PC-3 (cell line): ENCODE measurements at regions not wholly inside any gene's neighbourhood (a gene's known extent, or its start where the extent isn't known, plus 50 kb on each side); places are given as distances from the start of the nearest gene placed in this dataset.
A peak's percentile ranks its signal among the peaks of the same experiment; 100 is the strongest.

Source experiments
- ATAC-seq: fragments of 200-7000 bp; cut with Tn5 transposase; 2 replicates; pipeline ENCODE4 v1.9.1; 2020; ENCODE audit warnings: mild to moderate bottlenecking, moderate library complexity
- BruUV-seq: library from RNA; stranded (reverse); fragments of 400-500 nt; replicated peaks from 2 replicates; lab custom pipeline; 2021; lab: Mats Ljungman, UMichigan
- CTCF ChIA-PET: fragments of 300-600 bp; sonication (Branson Sonifier 250); formaldehyde crosslinking; loops from one replicate; lab custom pipeline; 2022; ENCODE audit warnings: antibody characterized with exemption; lab: Charles Lee
- POLR2A ChIA-PET: fragments of 300-600 bp; sonication (Branson Sonifier 250); formaldehyde crosslinking; loops from one replicate; lab custom pipeline; 2022; ENCODE audit warnings: antibody characterized with exemption; ENCODE audit not compliant: unreplicated experiment; lab: Charles Lee
- DNase-seq: peaks from one replicate; pipeline ENCODE4 v3.0.0-alpha.2; 2015
- H2AFZ ChIP-seq: fragments of 300-600 bp; sonication (generic); 2 replicates; pipeline ENCODE4 v1.6.0; 2016; ENCODE audit warnings: antibody characterized with exemption, low read length
- H3F3A ChIP-seq: fragments of 300-600 bp; sonication (generic); one replicate; pipeline ENCODE4 v1.6.0; 2017; ENCODE audit warnings: antibody characterized with exemption, low read length, control low read depth, mild to moderate bottlenecking; ENCODE audit not compliant: unreplicated experiment
- H3K27ac ChIP-seq: fragments of 300-600 bp; sonication (generic); 2 replicates; pipeline ENCODE4 v1.5.1; 2016; ENCODE audit warnings: mild to moderate bottlenecking, low read length
- H3K27me3 ChIP-seq: fragments of 300-600 bp; sonication (generic); 2 replicates; pipeline ENCODE4 v1.6.1; 2016; ENCODE audit warnings: low read length, mixed read lengths
- H3K36me3 ChIP-seq: fragments of 300-600 bp; sonication (generic); 2 replicates; pipeline ENCODE4 v1.6.1; 2016; ENCODE audit warnings: low read depth, mixed run types, low read length, mixed read lengths
- H3K4me1 ChIP-seq: fragments of 300-600 bp; sonication (generic); 2 replicates; pipeline ENCODE4 v1.5.1; 2016; ENCODE audit warnings: low read length; ENCODE audit not compliant: insufficient read depth
- H3K4me2 ChIP-seq: fragments of 300-600 bp; sonication (generic); 2 replicates; pipeline ENCODE4 v1.6.0; 2016; ENCODE audit warnings: low read length
- H3K4me3 ChIP-seq: fragments of 300-600 bp; sonication (generic); 2 replicates; pipeline ENCODE4 v1.5.1; 2016; ENCODE audit warnings: mild to moderate bottlenecking, low read length, mixed read lengths
- H3K79me2 ChIP-seq: fragments of 300-600 bp; sonication (generic); 2 replicates; pipeline ENCODE4 v1.6.1; 2017; ENCODE audit warnings: low read length, mixed read lengths
- H3K9ac ChIP-seq: fragments of 300-600 bp; sonication (generic); 2 replicates; pipeline ENCODE4 v1.6.0; 2016; ENCODE audit warnings: mild to moderate bottlenecking, low read length
- H3K9me2 ChIP-seq: fragments of 300-600 bp; sonication (generic); replicated peaks from 2 replicates; pipeline ENCODE4 v1.6.1; 2016; ENCODE audit warnings: mixed run types, low read length, mixed read lengths
- H3K9me3 ChIP-seq: fragments of 300-600 bp; sonication (generic); 2 replicates; pipeline ENCODE4 v1.6.1; 2016; ENCODE audit warnings: low read length, mixed read lengths
- H4K20me1 ChIP-seq: fragments of 300-600 bp; sonication (generic); 2 replicates; pipeline ENCODE4 v1.6.1; 2016; ENCODE audit warnings: low read length, mixed read lengths
- CTCF ChIP-seq: fragments of 300-600 bp; sonication (generic); conservative IDR thresholded peaks from 2 replicates; pipeline ENCODE4 v1.5.1; 2017; ENCODE audit warnings: antibody characterized with exemption, low read depth, mild to moderate bottlenecking, low read length
- EZH2 ChIP-seq: fragments of 300-600 bp; sonication (generic); IDR thresholded peaks from one replicate; pipeline ENCODE4 v1.6.1; 2017; ENCODE audit warnings: antibody characterized with exemption, mild to moderate bottlenecking, low read length; ENCODE audit not compliant: unreplicated experiment
- EZH2phosphoT487 ChIP-seq: fragments of 300-600 bp; sonication (generic); IDR thresholded peaks from 2 replicates; pipeline ENCODE4 v1.6.1; 2018; ENCODE audit warnings: mild to moderate bottlenecking, antibody characterized with exemption, low read length, borderline replicate concordance
- intact Hi-C: fragments of 100-400 bp; cut with micrococcal nuclease; formaldehyde crosslinking; loops from 2 replicates; pipeline ENCODE4 v1.9.0; 2023

- Histone ChIP-seq H3K4me1 (peaks cover 9% of the 10 kb centered on the region), H3K4me3 (no peak overlapping the region), H3K4me2 (no peak overlapping the region), H3K9me3 (no peaks in the 10 kb centered on the region), H3K79me2 (no peaks in the 10 kb centered on the region), H3K36me3 (no peaks in the 10 kb centered on the region), H3K27me3 (no peaks in the 10 kb centered on the region), H2AFZ (no peak overlapping the region), H3K27ac (no peak overlapping the region), H3K9ac (no peak overlapping the region), H3F3A (no peaks in the 10 kb centered on the region), H4K20me1 (no peaks in the 10 kb centered on the region), H3K9me2 (0 out of 2 replicates have a peak, but pooled peaks cover 3% of the 10 kb centered on the region)
- no TSS peak for BruUV-seq
- ChIA-PET CTCF (no interaction called here), POLR2A (no interaction called here)
- ATAC-seq (no peak), DNase-seq (no peak)
- intact Hi-C loops: no loop called here
- TF ChIP-seq CTCF: no peak
- TF ChIP-seq EZH2: no peak
- TF ChIP-seq EZH2phosphoT487: no peak
Measured at GRCh38 chr10:63795094-63795860, 274.1 kb downstream of the REEP3 start.

- TF ChIP-seq EZH2phosphoT487 (no peak), CTCF (no peak), EZH2 (no peak)
- Histone ChIP-seq H3K36me3 (no peaks in the 10 kb centered on the region), H3K27ac (peak overlapping the region; percentile 55), H3K9me2 (no peaks in the 10 kb centered on the region), H2AFZ (peak overlapping the region; percentile 71), H3K9me3 (no peaks in the 10 kb centered on the region), H3K27me3 (no peaks in the 10 kb centered on the region), H4K20me1 (no peaks in the 10 kb centered on the region), H3K9ac (peak overlapping the region; percentile 7; the same call in 1 of the 2 replicates), H3K79me2 (no peaks in the 10 kb centered on the region), H3K4me1 (peaks cover 9% of the 10 kb centered on the region), H3K4me3 (peak overlapping the region; percentile 18; the same call in 1 of the 2 replicates), H3F3A (no peaks in the 10 kb centered on the region), H3K4me2 (peak overlapping the region; percentile 46)
- DNase-seq (peak; percentile 76), ATAC-seq (peak; percentile 99)
- POLR2A ChIA-PET: interaction anchor here (0.6 kb wide), 2 partner anchors 536 to 1534 kb away, joined by 4 to 6 read pairs; no protein-coding TSS in a partner anchor
- intact Hi-C loops: no loop called here
- BruUV-seq: TSS peak; percentile 42
- CTCF ChIA-PET: interaction anchor here (0.6 kb wide), 1 partner anchor 981 kb away, joined by 4 read pairs; no protein-coding TSS in a partner anchor
Measured at GRCh38 chr10:63798599-63799498, 277.6 kb downstream of the REEP3 start.
